ENCODE measurements at regions not wholly inside any gene's neighbourhood (a gene's known extent, or its start where the extent isn't known, plus 50 kb on each side); places are given as distances from the start of the nearest gene placed in this dataset.

GRCh38 chr4:155599596-155599995 lies 67.1 kb upstream of the GUCY1A1 start:
- no peak overlapping the region for H3K27ac ChIP-seq
- TF ChIP-seq ZFX (IDR thresholded peaks at IDR 0.05) (no peak), CTCF (conservative IDR thresholded peaks at IDR 0.05) (no peak)

GRCh38 chr4:155599085-155599484 lies 67.6 kb upstream of the GUCY1A1 start:
- no peak overlapping the region for H3K27ac ChIP-seq
- TF ChIP-seq ZFX (IDR thresholded peaks at IDR 0.05) (no peak), CTCF (conservative IDR thresholded peaks at IDR 0.05) (no peak)

- no peak overlapping the region for H3K27ac ChIP-seq
Measured at GRCh38 chr4:155597933-155598451, 68.7 kb upstream of the GUCY1A1 start.

GRCh38 chr4:155597281-155597680 lies 69.4 kb upstream of the GUCY1A1 start:
- no peak overlapping the region for H3K27ac ChIP-seq
- no peak for TF ChIP-seq ZFX (IDR thresholded peaks at IDR 0.05)

More at GRCh38 chr4:155597933-155598451, 68.7 kb upstream of the GUCY1A1 start:
- TF ChIP-seq CTCF (conservative IDR thresholded peaks at IDR 0.05) (no peak), ZFX (IDR thresholded peaks at IDR 0.05) (no peak)

- no peak overlapping the region for H3K27ac ChIP-seq
- TF ChIP-seq ZFX (IDR thresholded peaks at IDR 0.05) = no peak
- no peak for TF ChIP-seq CTCF (conservative IDR thresholded peaks at IDR 0.05)
Measured at GRCh38 chr4:155593793-155594192, 72.9 kb upstream of the GUCY1A1 start.

- no peak overlapping the region for H3K27ac ChIP-seq
- no peak for TF ChIP-seq ZFX (IDR thresholded peaks at IDR 0.05)
- TF ChIP-seq CTCF (conservative IDR thresholded peaks at IDR 0.05) = no peak
Measured at GRCh38 chr4:155592938-155593297, 73.7 kb upstream of the GUCY1A1 start.

- TF ChIP-seq CTCF (conservative IDR thresholded peaks at IDR 0.05) (no peak), ZFX (IDR thresholded peaks at IDR 0.05) (no peak)
- no peak overlapping the region for H3K27ac ChIP-seq
Measured at GRCh38 chr4:155592179-155592937, 74.3 kb upstream of the GUCY1A1 start.

GRCh38 chr4:155591738-155592143 lies 74.9 kb upstream of the GUCY1A1 start:
- no peak overlapping the region for H3K27ac ChIP-seq
- TF ChIP-seq CTCF (conservative IDR thresholded peaks at IDR 0.05) (no peak), ZFX (IDR thresholded peaks at IDR 0.05) (no peak)

Data from C4-2B (cell line).